ENCODE measurements at regions not wholly inside any gene's neighbourhood (a gene's known extent, or its start where the extent isn't known, plus 50 kb on each side); places are given as distances from the start of the nearest gene placed in this dataset.

GRCh38 chr1:219000631-219001030 is 173.0 kb upstream of the LYPLAL1 start:
- DNase-seq: peak; percentile 23
- in situ Hi-C loops (cut with HindIII; ENCODE audit: low pct_ligation_motif_present, low sequenced_read_pairs): no loop called here
- H3K36me3 ChIP-seq (replicated peaks): no peaks in the 10 kb centered on the region
- no peak overlapping the region for H3K4me3 ChIP-seq (ENCODE audit: low read depth, low read length)
- no peaks in the 10 kb centered on the region for H3K27me3 ChIP-seq (replicated peaks)
- no peak overlapping the region for H3K27ac ChIP-seq
- TF ChIP-seq CTCF (IDR thresholded peaks at IDR 0.05; ENCODE audit: low read depth, low read length, missing control alignments): no peak

GRCh38 chr1:219010720-219011119 is 163.0 kb upstream of the LYPLAL1 start:
- Histone ChIP-seq H3K36me3 (replicated peaks) (no peaks in the 10 kb centered on the region), H3K27ac (no peak overlapping the region), H3K27me3 (replicated peaks) (no peaks in the 10 kb centered on the region), H3K4me3 (ENCODE audit: low read depth, low read length) (no peak overlapping the region)
- no peak for TF ChIP-seq CTCF (IDR thresholded peaks at IDR 0.05; ENCODE audit: low read depth, low read length, missing control alignments)
- DNase-seq: no peak
- in situ Hi-C loops (cut with HindIII; ENCODE audit: low pct_ligation_motif_present, low sequenced_read_pairs): no loop called here

- no peak overlapping the region for H3K4me3 ChIP-seq (ENCODE audit: low read depth, low read length)
- H3K27me3 ChIP-seq (replicated peaks): no peaks in the 10 kb centered on the region
- DNase-seq: no peak
- in situ Hi-C loops (cut with HindIII; ENCODE audit: low pct_ligation_motif_present, low sequenced_read_pairs): no loop called here
- no peak overlapping the region for H3K27ac ChIP-seq
- H3K36me3 ChIP-seq (replicated peaks): no peaks in the 10 kb centered on the region
- no peak for TF ChIP-seq CTCF (IDR thresholded peaks at IDR 0.05; ENCODE audit: low read depth, low read length, missing control alignments)
These were observed 153.3 kb upstream of the LYPLAL1 start for GRCh38 chr1:219020386-219020785.

GRCh38 chr1:219020846-219021245 is 152.8 kb upstream of the LYPLAL1 start:
- Histone ChIP-seq H3K4me3 (ENCODE audit: low read depth, low read length) (no peak overlapping the region), H3K36me3 (replicated peaks) (no peaks in the 10 kb centered on the region), H3K27me3 (replicated peaks) (no peaks in the 10 kb centered on the region), H3K27ac (no peak overlapping the region)
- no peak for DNase-seq
- no peak for TF ChIP-seq CTCF (IDR thresholded peaks at IDR 0.05; ENCODE audit: low read depth, low read length, missing control alignments)
- in situ Hi-C loops (cut with HindIII; ENCODE audit: low pct_ligation_motif_present, low sequenced_read_pairs): no loop called here

GRCh38 chr1:219027146-219027673 is 146.5 kb upstream of the LYPLAL1 start:
- TF ChIP-seq CTCF (IDR thresholded peaks at IDR 0.05; ENCODE audit: low read depth, low read length, missing control alignments): no peak
- Histone ChIP-seq H3K27ac (no peak overlapping the region), H3K36me3 (replicated peaks) (no peaks in the 10 kb centered on the region), H3K4me3 (ENCODE audit: low read depth, low read length) (no peak overlapping the region), H3K27me3 (replicated peaks) (no peaks in the 10 kb centered on the region)
- DNase-seq: no peak
- in situ Hi-C loops (cut with HindIII; ENCODE audit: low pct_ligation_motif_present, low sequenced_read_pairs): no loop called here

GRCh38 chr1:219031809-219032208 is 141.9 kb upstream of the LYPLAL1 start:
- TF ChIP-seq CTCF (IDR thresholded peaks at IDR 0.05; ENCODE audit: low read depth, low read length, missing control alignments): no peak
- Histone ChIP-seq H3K27ac (no peak overlapping the region), H3K4me3 (ENCODE audit: low read depth, low read length) (no peak overlapping the region), H3K36me3 (replicated peaks) (no peaks in the 10 kb centered on the region), H3K27me3 (replicated peaks) (no peaks in the 10 kb centered on the region)
- DNase-seq: peak; percentile 4
- in situ Hi-C loops (cut with HindIII; ENCODE audit: low pct_ligation_motif_present, low sequenced_read_pairs): no loop called here
